ENCODE measurements at regions not wholly inside any gene's neighbourhood (a gene's known extent, or its start where the extent isn't known, plus 50 kb on each side); places are given as distances from the start of the nearest gene placed in this dataset.

DNA sequence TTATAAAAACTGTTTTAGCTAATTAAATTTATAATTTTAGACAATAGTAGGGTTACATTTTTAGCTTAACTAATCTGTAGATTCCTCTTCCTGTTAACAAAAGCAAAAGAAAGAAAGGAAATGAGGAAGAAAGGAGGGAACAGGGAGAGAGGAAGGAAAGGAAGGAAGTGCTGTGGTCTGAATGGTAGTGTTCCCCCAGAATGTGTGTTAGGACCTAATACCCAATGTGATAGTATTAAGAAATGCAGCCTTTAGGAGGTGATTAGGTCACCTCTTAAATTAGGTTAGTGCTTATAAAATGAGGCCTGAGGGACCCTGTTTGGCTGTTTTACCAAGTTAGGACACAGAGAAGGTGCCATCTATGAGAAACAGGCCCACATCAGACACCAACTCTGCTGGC is 136.9 kb upstream of the SAMSN1 start:
- H3K27ac Mint-ChIP-seq: no peak overlapping the region
- H3K4me3 Mint-ChIP-seq: no peak overlapping the region
- no peaks in the 10 kb centered on the region for H3K27me3 Mint-ChIP-seq (ENCODE audit: low read depth)
- DNase-seq (ENCODE audit: low spot score in 2 of 2, unreplicated experiment in 2 of 2): no peak
- H3K4me1 Mint-ChIP-seq: no peaks in the 10 kb centered on the region
- H3K9me3 Mint-ChIP-seq: no peaks in the 10 kb centered on the region
- TF ChIP-seq, protein P1, sequence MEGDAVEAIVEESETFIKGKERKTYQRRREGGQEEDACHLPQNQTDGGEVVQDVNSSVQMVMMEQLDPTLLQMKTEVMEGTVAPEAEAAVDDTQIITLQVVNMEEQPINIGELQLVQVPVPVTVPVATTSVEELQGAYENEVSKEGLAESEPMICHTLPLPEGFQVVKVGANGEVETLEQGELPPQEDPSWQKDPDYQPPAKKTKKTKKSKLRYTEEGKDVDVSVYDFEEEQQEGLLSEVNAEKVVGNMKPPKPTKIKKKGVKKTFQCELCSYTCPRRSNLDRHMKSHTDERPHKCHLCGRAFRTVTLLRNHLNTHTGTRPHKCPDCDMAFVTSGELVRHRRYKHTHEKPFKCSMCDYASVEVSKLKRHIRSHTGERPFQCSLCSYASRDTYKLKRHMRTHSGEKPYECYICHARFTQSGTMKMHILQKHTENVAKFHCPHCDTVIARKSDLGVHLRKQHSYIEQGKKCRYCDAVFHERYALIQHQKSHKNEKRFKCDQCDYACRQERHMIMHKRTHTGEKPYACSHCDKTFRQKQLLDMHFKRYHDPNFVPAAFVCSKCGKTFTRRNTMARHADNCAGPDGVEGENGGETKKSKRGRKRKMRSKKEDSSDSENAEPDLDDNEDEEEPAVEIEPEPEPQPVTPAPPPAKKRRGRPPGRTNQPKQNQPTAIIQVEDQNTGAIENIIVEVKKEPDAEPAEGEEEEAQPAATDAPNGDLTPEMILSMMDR (IDR thresholded peaks at IDR 0.05; ENCODE audit: unreplicated experiment): no peak
- H3K36me3 Mint-ChIP-seq: no peaks in the 10 kb centered on the region

GRCh38 chr21:14678973-14679574 is 133.0 kb upstream of the SAMSN1 start:
- H3K9me3 Mint-ChIP-seq: no peaks in the 10 kb centered on the region

DNA sequence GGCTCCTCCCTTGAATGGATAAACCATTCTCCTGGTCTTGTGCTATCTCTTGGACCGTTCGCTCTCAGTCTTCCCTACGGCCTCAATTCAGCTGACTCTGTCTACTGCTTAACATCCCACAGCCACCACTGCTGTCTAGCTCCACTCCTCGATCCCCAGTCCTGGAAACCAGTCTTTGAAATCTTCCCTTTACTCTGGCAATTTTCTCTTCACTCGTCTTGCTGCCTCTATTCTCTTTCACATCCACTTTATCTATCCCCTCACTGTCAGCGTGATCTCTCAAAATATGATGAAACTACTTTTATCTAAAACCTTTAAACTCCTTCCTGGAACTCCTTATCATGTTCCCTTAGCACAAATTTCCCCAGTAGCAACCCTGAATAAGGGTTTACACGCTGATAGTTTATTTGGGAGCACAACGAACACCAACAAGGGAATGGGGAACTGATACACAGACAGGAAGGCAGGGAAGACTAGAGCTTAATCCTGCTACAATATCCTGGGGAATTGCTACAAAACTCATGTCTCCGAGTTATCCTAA is 131.6 kb upstream of the SAMSN1 start:
- Mint-ChIP-seq H3K27ac (no peak overlapping the region), H3K36me3 (no peaks in the 10 kb centered on the region), H3K27me3 (ENCODE audit: low read depth) (no peaks in the 10 kb centered on the region), H3K9me3 (no peaks in the 10 kb centered on the region), H3K4me1 (peaks cover 16% of the 10 kb centered on the region), H3K4me3 (no peak overlapping the region)
- no peak for DNase-seq (ENCODE audit: low spot score in 2 of 2, unreplicated experiment in 2 of 2)
- TF ChIP-seq, protein P1 (IDR thresholded peaks at IDR 0.05; ENCODE audit: unreplicated experiment): no peak

More at GRCh38 chr21:14678973-14679574, 133.0 kb upstream of the SAMSN1 start:
- Mint-ChIP-seq H3K4me1 (peaks cover 16% of the 10 kb centered on the region), H3K27ac (no peak overlapping the region), H3K27me3 (ENCODE audit: low read depth) (no peaks in the 10 kb centered on the region), H3K36me3 (no peaks in the 10 kb centered on the region), H3K4me3 (no peak overlapping the region)
- TF ChIP-seq, protein P1 (IDR thresholded peaks at IDR 0.05; ENCODE audit: unreplicated experiment): no peak
- no peak for DNase-seq (ENCODE audit: low spot score in 2 of 2, unreplicated experiment in 2 of 2)

DNA sequence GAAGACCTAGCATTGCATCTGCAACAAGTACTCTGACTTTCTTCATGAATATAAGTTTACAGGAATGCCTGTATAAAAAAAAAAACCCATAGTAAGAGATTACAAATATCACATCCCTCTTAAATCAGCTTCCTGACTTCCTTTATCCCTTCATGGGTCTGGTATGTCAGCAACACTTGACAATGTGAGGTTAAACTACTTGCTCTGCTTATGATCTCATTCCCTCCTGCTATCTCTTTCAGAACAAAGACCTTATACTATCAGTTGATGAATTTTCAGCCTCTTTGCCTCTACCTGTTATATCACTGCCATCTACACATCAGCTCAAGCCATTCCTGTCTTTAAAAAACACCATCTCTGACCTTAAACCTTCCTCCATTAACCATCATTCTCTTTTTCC is 130.9 kb upstream of the SAMSN1 start:
- Mint-ChIP-seq H3K9me3 (no peaks in the 10 kb centered on the region), H3K27ac (no peak overlapping the region), H3K36me3 (no peaks in the 10 kb centered on the region), H3K4me3 (no peak overlapping the region), H3K27me3 (ENCODE audit: low read depth) (no peaks in the 10 kb centered on the region), H3K4me1 (peaks cover 16% of the 10 kb centered on the region)
- DNase-seq (ENCODE audit: low spot score in 2 of 2, unreplicated experiment in 2 of 2): no peak
- TF ChIP-seq, protein P1 (IDR thresholded peaks at IDR 0.05; ENCODE audit: unreplicated experiment): no peak

GRCh38 chr21:14675774-14676530 is 129.8 kb upstream of the SAMSN1 start:
- no peak overlapping the region for H3K4me3 Mint-ChIP-seq
- H3K36me3 Mint-ChIP-seq: no peaks in the 10 kb centered on the region
- no peak overlapping the region for H3K27ac Mint-ChIP-seq
- TF ChIP-seq, protein P1 (IDR thresholded peaks at IDR 0.05; ENCODE audit: unreplicated experiment): no peak
- H3K27me3 Mint-ChIP-seq (ENCODE audit: low read depth): no peaks in the 10 kb centered on the region
- no peak for DNase-seq (ENCODE audit: low spot score in 2 of 2, unreplicated experiment in 2 of 2)
- peaks cover 16% of the 10 kb centered on the region for H3K4me1 Mint-ChIP-seq
- H3K9me3 Mint-ChIP-seq: no peaks in the 10 kb centered on the region

Data from mesothelial cell of epicardium (in vitro differentiated cells).